ENCODE measurements at regions not wholly inside any gene's neighbourhood (a gene's known extent, or its start where the extent isn't known, plus 50 kb on each side); places are given as distances from the start of the nearest gene placed in this dataset.

DNA sequence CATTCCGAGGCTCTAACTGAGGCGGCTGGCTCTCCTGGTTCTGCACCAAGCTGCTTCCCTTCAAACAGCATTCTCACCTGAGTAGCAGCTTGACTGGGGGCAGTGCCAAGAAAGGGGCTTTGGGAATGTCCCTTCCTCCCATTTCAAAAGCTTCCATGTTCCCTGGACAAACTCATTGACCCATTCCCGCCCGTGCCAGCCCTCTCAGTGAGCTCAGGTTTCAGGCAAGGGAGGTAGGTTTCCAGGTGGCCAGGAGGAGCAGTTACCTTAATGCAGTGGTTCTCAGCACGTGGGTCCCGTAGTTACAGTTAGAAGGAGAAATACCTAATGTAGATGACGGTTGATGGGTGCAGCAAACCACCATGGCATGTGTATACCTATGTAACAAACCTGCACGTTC is 135.2 kb downstream of the ELOVL4 start (continued):
- TF ChIP-seq ZNF501 (CRISPR knock-in tag; IDR thresholded peaks at IDR 0.05), result no peak
- no peak for TF ChIP-seq BRD4 (CRISPR knock-in tag; IDR thresholded peaks at IDR 0.05)
- TF ChIP-seq, protein P1, sequence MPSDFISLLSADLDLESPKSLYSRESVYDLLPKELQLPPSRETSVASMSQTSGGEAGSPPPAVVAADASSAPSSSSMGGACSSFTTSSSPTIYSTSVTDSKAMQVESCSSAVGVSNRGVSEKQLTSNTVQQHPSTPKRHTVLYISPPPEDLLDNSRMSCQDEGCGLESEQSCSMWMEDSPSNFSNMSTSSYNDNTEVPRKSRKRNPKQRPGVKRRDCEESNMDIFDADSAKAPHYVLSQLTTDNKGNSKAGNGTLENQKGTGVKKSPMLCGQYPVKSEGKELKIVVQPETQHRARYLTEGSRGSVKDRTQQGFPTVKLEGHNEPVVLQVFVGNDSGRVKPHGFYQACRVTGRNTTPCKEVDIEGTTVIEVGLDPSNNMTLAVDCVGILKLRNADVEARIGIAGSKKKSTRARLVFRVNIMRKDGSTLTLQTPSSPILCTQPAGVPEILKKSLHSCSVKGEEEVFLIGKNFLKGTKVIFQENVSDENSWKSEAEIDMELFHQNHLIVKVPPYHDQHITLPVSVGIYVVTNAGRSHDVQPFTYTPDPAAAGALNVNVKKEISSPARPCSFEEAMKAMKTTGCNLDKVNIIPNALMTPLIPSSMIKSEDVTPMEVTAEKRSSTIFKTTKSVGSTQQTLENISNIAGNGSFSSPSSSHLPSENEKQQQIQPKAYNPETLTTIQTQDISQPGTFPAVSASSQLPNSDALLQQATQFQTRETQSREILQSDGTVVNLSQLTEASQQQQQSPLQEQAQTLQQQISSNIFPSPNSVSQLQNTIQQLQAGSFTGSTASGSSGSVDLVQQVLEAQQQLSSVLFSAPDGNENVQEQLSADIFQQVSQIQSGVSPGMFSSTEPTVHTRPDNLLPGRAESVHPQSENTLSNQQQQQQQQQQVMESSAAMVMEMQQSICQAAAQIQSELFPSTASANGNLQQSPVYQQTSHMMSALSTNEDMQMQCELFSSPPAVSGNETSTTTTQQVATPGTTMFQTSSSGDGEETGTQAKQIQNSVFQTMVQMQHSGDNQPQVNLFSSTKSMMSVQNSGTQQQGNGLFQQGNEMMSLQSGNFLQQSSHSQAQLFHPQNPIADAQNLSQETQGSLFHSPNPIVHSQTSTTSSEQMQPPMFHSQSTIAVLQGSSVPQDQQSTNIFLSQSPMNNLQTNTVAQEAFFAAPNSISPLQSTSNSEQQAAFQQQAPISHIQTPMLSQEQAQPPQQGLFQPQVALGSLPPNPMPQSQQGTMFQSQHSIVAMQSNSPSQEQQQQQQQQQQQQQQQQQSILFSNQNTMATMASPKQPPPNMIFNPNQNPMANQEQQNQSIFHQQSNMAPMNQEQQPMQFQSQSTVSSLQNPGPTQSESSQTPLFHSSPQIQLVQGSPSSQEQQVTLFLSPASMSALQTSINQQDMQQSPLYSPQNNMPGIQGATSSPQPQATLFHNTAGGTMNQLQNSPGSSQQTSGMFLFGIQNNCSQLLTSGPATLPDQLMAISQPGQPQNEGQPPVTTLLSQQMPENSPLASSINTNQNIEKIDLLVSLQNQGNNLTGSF (CRISPR knock-in tag; IDR thresholded peaks at IDR 0.05), result no peak
- no peak for TF ChIP-seq BRCA1 (CRISPR knock-in tag; IDR thresholded peaks at IDR 0.05)
- TF ChIP-seq EHMT2 (IDR thresholded peaks at IDR 0.05; ENCODE audit: borderline replicate concordance, low read depth, low read length), result no peak
- TF ChIP-seq ATF1 (CRISPR knock-in tag; IDR thresholded peaks at IDR 0.05), result no peak
- TF ChIP-seq ZNF205 (CRISPR knock-in tag; IDR thresholded peaks at IDR 0.05), result no peak
- no peak for TF ChIP-seq ZBTB7B (CRISPR knock-in tag; IDR thresholded peaks at IDR 0.05)
- TF ChIP-seq, protein P2, sequence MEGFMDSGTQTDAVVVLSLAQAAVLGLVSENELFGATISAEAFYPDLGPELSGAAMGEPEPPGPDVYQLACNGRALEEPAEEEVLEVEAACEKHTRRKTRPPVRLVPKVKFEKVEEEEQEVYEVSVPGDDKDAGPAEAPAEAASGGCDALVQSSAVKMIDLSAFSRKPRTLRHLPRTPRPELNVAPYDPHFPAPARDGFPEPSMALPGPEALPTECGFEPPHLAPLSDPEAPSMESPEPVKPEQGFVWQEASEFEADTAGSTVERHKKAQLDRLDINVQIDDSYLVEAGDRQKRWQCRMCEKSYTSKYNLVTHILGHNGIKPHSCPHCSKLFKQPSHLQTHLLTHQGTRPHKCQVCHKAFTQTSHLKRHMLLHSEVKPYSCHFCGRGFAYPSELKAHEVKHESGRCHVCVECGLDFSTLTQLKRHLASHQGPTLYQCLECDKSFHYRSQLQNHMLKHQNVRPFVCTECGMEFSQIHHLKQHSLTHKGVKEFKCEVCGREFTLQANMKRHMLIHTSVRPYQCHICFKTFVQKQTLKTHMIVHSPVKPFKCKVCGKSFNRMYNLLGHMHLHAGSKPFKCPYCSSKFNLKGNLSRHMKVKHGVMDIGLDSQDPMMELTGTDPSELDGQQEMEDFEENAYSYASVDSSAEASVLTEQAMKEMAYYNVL (CRISPR knock-in tag; IDR thresholded peaks at IDR 0.05; ENCODE audit: borderline replicate concordance), result no peak
- no peak for TF ChIP-seq ZNF605 (CRISPR knock-in tag; IDR thresholded peaks at IDR 0.05)

All from HepG2 (cell line).